H9 (cell line): ENCODE measurements at regions not wholly inside any gene's neighbourhood (a gene's known extent, or its start where the extent isn't known, plus 50 kb on each side); places are given as distances from the start of the nearest gene placed in this dataset.

ENCODE experiments used
- DNase-seq: peaks from one replicate; pipeline ENCODE4 v3.0.0-alpha.2; 2017
- H2AFZ ChIP-seq: one replicate; pipeline ENCODE4 v1.6.1; 2013; ENCODE audit warnings: mild to moderate bottlenecking, low read length, control low read depth, moderate library complexity
- H2AK5ac ChIP-seq: 2 replicates; pipeline ENCODE4 v1.6.1; 2013; ENCODE audit warnings: low read length, control low read depth, mixed read lengths; ENCODE audit not compliant: insufficient read length
- H2BK120ac ChIP-seq: one replicate; pipeline ENCODE4 v1.6.1; 2013; ENCODE audit warnings: low read depth, mild to moderate bottlenecking, low read length, control low read depth, inconsistent platforms; ENCODE audit not compliant: poor library complexity, severe bottlenecking
- H2BK12ac ChIP-seq: 2 replicates; pipeline ENCODE4 v1.6.1; 2013; ENCODE audit warnings: low read length, control low read depth, mixed read lengths, low read depth; ENCODE audit not compliant: insufficient read length
- H2BK15ac ChIP-seq: 2 replicates; pipeline ENCODE4 v1.6.1; 2013; ENCODE audit warnings: low read depth, low read length, control low read depth
- H2BK20ac ChIP-seq: one replicate; pipeline ENCODE4 v1.6.1; 2013; ENCODE audit warnings: low read depth, mild to moderate bottlenecking, low read length, control low read depth, inconsistent platforms; ENCODE audit not compliant: poor library complexity, severe bottlenecking
- H2BK5ac ChIP-seq: 2 replicates; pipeline ENCODE4 v1.6.1; 2013; ENCODE audit warnings: low read length, control low read depth, mixed read lengths; ENCODE audit not compliant: insufficient read length
- H3K14ac ChIP-seq: 2 replicates; pipeline ENCODE4 v1.6.1; 2013; ENCODE audit warnings: low read length, control low read depth; ENCODE audit not compliant: insufficient read depth
- H3K18ac ChIP-seq: 2 replicates; pipeline ENCODE4 v1.6.1; 2013; ENCODE audit warnings: low read depth, mild to moderate bottlenecking, mixed read lengths, low read length, control low read depth; ENCODE audit not compliant: insufficient read length
- H3K23ac ChIP-seq: 2 replicates; pipeline ENCODE4 v1.6.1; 2013; ENCODE audit warnings: low read length, control low read depth, mixed read lengths, low read depth; ENCODE audit not compliant: insufficient read length
- H3K23me2 ChIP-seq: 2 replicates; pipeline ENCODE4 v1.6.1; 2013; ENCODE audit warnings: low read depth, mild to moderate bottlenecking, mixed read lengths, low read length, control low read depth; ENCODE audit not compliant: insufficient read length, poor library complexity, severe bottlenecking
- H3K27ac ChIP-seq: 2 replicates; pipeline ENCODE4 v1.5.1; 2013; ENCODE audit warnings: low read length, control low read depth, mixed read lengths, low read depth; ENCODE audit not compliant: insufficient read length
- H3K27me3 ChIP-seq: 2 replicates; pipeline ENCODE4 v1.6.1; 2013; ENCODE audit warnings: low read length, control low read depth, inconsistent platforms; ENCODE audit not compliant: insufficient read depth
- H3K4ac ChIP-seq: 2 replicates; pipeline ENCODE4 v1.6.1; 2013; ENCODE audit warnings: low read depth, mild to moderate bottlenecking, control low read depth, inconsistent platforms, low read length, moderate library complexity
- H3K4me1 ChIP-seq: 2 replicates; pipeline ENCODE4 v1.6.1; 2013; ENCODE audit warnings: low read length, control low read depth, inconsistent platforms; ENCODE audit not compliant: insufficient read depth
- H3K4me2 ChIP-seq: 2 replicates; pipeline ENCODE4 v1.6.1; 2013; ENCODE audit warnings: low read length, control low read depth, mixed read lengths; ENCODE audit not compliant: insufficient read length, insufficient read depth
- H3K56ac ChIP-seq: 2 replicates; pipeline ENCODE4 v1.6.1; 2013; ENCODE audit warnings: low read depth, mild to moderate bottlenecking, mixed read lengths, low read length, control low read depth; ENCODE audit not compliant: insufficient read length
- H3K79me1 ChIP-seq: 2 replicates; pipeline ENCODE4 v1.6.1; 2013; ENCODE audit warnings: low read depth, mild to moderate bottlenecking, moderate library complexity, low read length, control low read depth, inconsistent platforms; ENCODE audit not compliant: insufficient read depth, poor library complexity, severe bottlenecking
- H3K79me2 ChIP-seq: 2 replicates; pipeline ENCODE4 v1.6.1; 2013; ENCODE audit warnings: low read length, control low read depth, inconsistent platforms; ENCODE audit not compliant: insufficient read depth
- H3K9ac ChIP-seq: 2 replicates; pipeline ENCODE4 v1.6.1; 2013; ENCODE audit warnings: low read length, control low read depth, mixed read lengths; ENCODE audit not compliant: insufficient read length; ENCODE audit errors: extremely low read depth
- H3K9me3 ChIP-seq: one replicate; pipeline ENCODE4 v1.6.1; 2013; ENCODE audit warnings: low read depth, low read length, inconsistent platforms; ENCODE audit not compliant: control insufficient read depth
- H3T11ph ChIP-seq: one replicate; pipeline ENCODE4 v1.6.1; 2013; ENCODE audit warnings: mild to moderate bottlenecking, low read length, control low read depth, inconsistent platforms
- H4K20me1 ChIP-seq: one replicate; pipeline ENCODE4 v1.6.1; 2013; ENCODE audit not compliant: control insufficient read depth, insufficient read length, insufficient read depth
- H4K5ac ChIP-seq: 2 replicates; pipeline ENCODE4 v1.6.1; 2013; ENCODE audit warnings: low read depth, mild to moderate bottlenecking, mixed read lengths, low read length, control low read depth; ENCODE audit not compliant: insufficient read length
- H4K8ac ChIP-seq: replicated peaks from 2 replicates; pipeline ENCODE4 v1.6.1; 2013; ENCODE audit warnings: low read length, control low read depth, mixed read lengths, low read depth; ENCODE audit not compliant: insufficient read length
- H4K91ac ChIP-seq: 2 replicates; pipeline ENCODE4 v1.6.1; 2013; ENCODE audit warnings: low read depth, mild to moderate bottlenecking, moderate library complexity, mixed read lengths, low read length, control low read depth; ENCODE audit not compliant: insufficient read length
- H3K27ac Mint-ChIP-seq, 3 experiments: 2 replicates in 2 of 3; 3 replicates in 1 of 3; pipeline ENCODE4 v1.8.0; 2020 to 2021; ENCODE audit warnings: mixed read lengths in 3 of 3, mild to moderate bottlenecking in 1 of 3, moderate library complexity in 1 of 3
- H3K27me3 Mint-ChIP-seq: 2 replicates; pipeline ENCODE4 v1.8.0; 2021; ENCODE audit warnings: low read depth, mild to moderate bottlenecking, moderate library complexity, mixed read lengths
- H3K36me3 Mint-ChIP-seq, 3 experiments: 2 replicates in 2 of 3; 3 replicates in 1 of 3; pipeline ENCODE4 v1.8.0; 2020 to 2021; ENCODE audit warnings: low read depth in 3 of 3, mixed read lengths in 3 of 3; ENCODE audit not compliant: insufficient read depth in 1 of 3
- H3K4me1 Mint-ChIP-seq, 2 experiments: 2 replicates each; pipeline ENCODE4 v1.8.0; 2020; ENCODE audit warnings: mixed read lengths in 2 of 2
- H3K4me3 Mint-ChIP-seq, 2 experiments: 2 replicates in 1 of 2; 3 replicates in 1 of 2; pipeline ENCODE4 v1.8.0; 2020 to 2021; ENCODE audit warnings: mild to moderate bottlenecking in 2 of 2, mixed read lengths in 2 of 2, moderate library complexity in 1 of 2
- H3K9me3 Mint-ChIP-seq, 2 experiments: 2 replicates in 1 of 2; 3 replicates in 1 of 2; pipeline ENCODE4 v1.8.0; 2020; ENCODE audit warnings: mild to moderate bottlenecking in 2 of 2, mixed read lengths in 2 of 2, moderate library complexity in 1 of 2
- CTCF ChIP-seq: fragments of 200-600 bp; sonication (generic); conservative IDR thresholded peaks from 3 replicates; pipeline ENCODE4 v1.8.0; 2021; ENCODE audit warnings: antibody characterized with exemption, mild to moderate bottlenecking
- WGBS: extraction: QIAGEN DNeasy Blood & Tissue Kit; methylation state at CpG from one replicate; pipeline ENCODE4 v1.1.7; 2013; ENCODE audit warnings: missing lambda C conversion rate, low lambda C conversion rate, mixed read lengths; ENCODE audit not compliant: insufficient read length; ENCODE audit errors: extremely low coverage; 5-methylcytosine and 5-hydroxymethylcytosine counted together

DNA sequence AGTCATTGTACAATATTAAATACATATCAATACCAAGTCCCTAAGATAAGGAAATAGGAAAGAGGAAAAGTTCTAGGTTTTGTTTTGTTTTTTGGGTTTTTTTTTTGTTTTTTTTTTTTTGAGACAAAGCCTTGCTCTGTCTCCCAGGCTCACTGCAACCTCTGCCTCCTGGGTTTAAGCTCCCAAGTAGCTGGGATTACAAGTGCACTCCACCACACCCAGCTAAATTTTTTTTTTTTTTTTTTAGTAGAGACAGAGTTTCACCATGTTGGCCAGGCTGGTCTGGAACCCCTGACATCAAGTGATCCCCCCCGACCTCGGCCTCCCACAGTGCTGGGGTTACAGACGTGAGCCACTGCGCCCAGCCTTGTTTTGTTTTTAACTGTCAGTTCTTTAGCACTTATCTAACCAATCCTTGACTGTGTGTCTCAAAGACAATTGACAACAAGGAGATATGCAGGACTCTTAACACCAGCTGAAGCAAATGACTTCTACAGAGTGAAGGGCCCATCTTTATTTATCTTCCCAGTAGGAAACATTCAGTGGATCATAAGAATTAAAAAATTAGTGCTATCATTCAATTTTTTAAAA lies 100.0 kb upstream of the RAP2B start:
- Histone ChIP-seq H3K4ac (no peak overlapping the region), H2BK120ac (no peak overlapping the region), H3K79me1 (no peaks in the 10 kb centered on the region), H4K8ac (no peak overlapping the region), H4K5ac (no peak overlapping the region), H3K23me2 (no peaks in the 10 kb centered on the region), H3K4me2 (no peak overlapping the region), H4K20me1 (no peaks in the 10 kb centered on the region), H2BK20ac (no peak overlapping the region), H3T11ph (no peak overlapping the region), H3K9ac (no peak overlapping the region), H2BK5ac (no peak overlapping the region), H2BK15ac (no peak overlapping the region), H3K23ac (no peak overlapping the region), H3K4me1 (no peaks in the 10 kb centered on the region), H3K56ac (no peak overlapping the region), H2AK5ac (no peak overlapping the region), H3K9me3 (no peaks in the 10 kb centered on the region), H3K18ac (no peak overlapping the region), H3K27me3 (no peaks in the 10 kb centered on the region), H3K27ac (no peak overlapping the region), H2AFZ (no peak overlapping the region), H3K14ac (no peak overlapping the region), H3K79me2 (no peaks in the 10 kb centered on the region), H4K91ac (no peak overlapping the region), H2BK12ac (no peak overlapping the region)
- Mint-ChIP-seq H3K36me3 (no peaks in the 10 kb centered on the region), H3K9me3 (no peaks in the 10 kb centered on the region), H3K27me3 (no peaks in the 10 kb centered on the region), H3K27ac (no peak overlapping the region), H3K4me1 (no peaks in the 10 kb centered on the region), H3K4me3 (no peak overlapping the region)
- no CpG with 5 or more reads among the region's 4 CpGs for WGBS
- TF ChIP-seq CTCF = no peak
- DNase-seq = no peak
